Epithelial cell of prostate (primary cell): ENCODE measurements at regions not wholly inside any gene's neighbourhood (a gene's known extent, or its start where the extent isn't known, plus 50 kb on each side); places are given as distances from the start of the nearest gene placed in this dataset.

Experiments
- DNase-seq: peaks from one replicate; pipeline ENCODE4 v3.0.0-alpha.2; 2011; ENCODE audit warnings: low read depth, low spot score
- H3K27ac ChIP-seq: fragments of 450-650 bp; 2 replicates; pipeline ENCODE4 v1.5.1; 2017; ENCODE audit warnings: mild to moderate bottlenecking

DNA sequence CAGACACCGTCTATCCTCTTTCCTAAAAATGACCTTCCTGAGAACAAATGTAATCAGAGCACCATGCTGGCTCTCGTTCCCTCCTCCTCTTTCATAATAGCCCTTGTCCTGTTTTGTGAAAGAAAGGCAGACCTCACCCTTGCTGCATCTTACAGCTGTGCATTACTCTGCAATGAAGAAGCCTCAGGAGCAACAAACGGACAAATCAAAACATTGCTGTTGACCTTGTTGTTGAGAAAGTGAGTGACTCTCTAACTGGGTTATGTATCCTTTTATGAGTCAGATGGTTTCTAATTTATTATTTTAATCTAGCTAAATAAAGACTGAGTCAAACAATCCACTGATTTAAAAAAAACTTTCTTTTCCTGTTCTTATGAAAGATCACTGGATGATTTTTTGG, 180.9 kb downstream of the RPS29 start:
- DNase-seq = no peak
- H3K27ac ChIP-seq = no peak overlapping the region

GRCh38 chr14:49401373-49401772, 184.8 kb downstream of the RPS29 start:
- DNase-seq = no peak
- no peak overlapping the region for H3K27ac ChIP-seq

GRCh38 chr14:49396801-49397200, 189.4 kb downstream of the RPS29 start:
- no peak for DNase-seq
- H3K27ac ChIP-seq = no peak overlapping the region

DNA sequence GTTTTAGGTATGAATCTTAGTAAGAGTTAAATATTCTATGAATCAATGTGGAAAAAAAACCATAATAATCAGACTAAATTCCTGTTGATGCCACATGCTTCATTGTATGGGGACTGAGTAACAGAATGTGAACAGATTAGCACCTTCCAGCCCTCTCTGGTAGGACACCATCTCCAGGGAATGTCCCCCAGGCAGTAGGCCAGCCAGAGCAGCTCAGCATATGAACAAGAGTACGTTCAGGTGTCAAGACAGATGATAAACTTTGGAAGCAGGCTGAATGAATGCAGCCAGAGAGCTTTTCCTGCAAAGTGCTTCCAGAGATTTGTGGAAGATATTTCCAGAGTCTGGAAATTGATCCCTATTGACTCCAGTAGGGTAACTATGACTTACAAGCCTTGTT, 204.4 kb downstream of the RPS29 start:
- no peak for DNase-seq
- no peak overlapping the region for H3K27ac ChIP-seq

- DNase-seq = no peak
- H3K27ac ChIP-seq = no peak overlapping the region
Measured at GRCh38 chr14:49367696-49368095, 218.5 kb downstream of the RPS29 start.

DNA sequence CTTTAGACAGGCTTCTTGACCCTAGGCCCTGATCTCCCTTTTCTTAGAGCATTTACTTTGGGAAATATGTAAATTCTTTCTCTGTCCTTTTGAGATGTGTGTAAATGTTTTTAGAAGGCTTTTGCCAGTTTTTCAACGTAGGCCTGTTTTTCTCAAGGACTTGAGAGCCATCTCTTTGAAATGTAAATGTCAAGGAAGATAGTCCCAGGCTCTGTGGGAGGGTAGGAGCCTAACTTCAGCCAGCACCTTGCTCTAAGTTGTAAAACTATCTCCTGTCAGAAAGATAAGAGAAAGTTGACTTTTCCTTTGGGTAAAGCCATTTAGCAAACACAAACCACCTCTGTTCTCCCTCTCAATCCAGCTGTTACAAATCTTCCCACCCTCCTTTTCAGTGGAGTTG, 219.8 kb downstream of the RPS29 start:
- no peak for DNase-seq
- no peak overlapping the region for H3K27ac ChIP-seq

DNA sequence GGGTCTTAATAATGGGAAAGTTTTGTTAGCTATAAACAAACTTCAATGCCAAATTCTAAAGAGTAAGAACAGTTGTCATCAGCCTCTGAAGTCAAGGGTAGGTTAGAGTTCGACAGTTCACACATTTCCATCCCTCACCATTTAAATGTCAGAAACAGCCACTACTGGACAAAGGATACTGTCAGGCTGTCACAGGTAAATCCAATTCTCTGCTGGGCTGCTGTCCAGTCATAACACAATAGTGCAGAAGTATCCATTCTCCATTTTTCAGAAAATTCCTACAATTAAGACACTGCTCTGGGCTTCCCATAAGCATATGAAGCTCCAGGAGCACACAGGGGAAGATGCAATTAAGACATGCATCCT, 221.4 kb downstream of the RPS29 start:
- no peak overlapping the region for H3K27ac ChIP-seq
- no peak for DNase-seq

DNA sequence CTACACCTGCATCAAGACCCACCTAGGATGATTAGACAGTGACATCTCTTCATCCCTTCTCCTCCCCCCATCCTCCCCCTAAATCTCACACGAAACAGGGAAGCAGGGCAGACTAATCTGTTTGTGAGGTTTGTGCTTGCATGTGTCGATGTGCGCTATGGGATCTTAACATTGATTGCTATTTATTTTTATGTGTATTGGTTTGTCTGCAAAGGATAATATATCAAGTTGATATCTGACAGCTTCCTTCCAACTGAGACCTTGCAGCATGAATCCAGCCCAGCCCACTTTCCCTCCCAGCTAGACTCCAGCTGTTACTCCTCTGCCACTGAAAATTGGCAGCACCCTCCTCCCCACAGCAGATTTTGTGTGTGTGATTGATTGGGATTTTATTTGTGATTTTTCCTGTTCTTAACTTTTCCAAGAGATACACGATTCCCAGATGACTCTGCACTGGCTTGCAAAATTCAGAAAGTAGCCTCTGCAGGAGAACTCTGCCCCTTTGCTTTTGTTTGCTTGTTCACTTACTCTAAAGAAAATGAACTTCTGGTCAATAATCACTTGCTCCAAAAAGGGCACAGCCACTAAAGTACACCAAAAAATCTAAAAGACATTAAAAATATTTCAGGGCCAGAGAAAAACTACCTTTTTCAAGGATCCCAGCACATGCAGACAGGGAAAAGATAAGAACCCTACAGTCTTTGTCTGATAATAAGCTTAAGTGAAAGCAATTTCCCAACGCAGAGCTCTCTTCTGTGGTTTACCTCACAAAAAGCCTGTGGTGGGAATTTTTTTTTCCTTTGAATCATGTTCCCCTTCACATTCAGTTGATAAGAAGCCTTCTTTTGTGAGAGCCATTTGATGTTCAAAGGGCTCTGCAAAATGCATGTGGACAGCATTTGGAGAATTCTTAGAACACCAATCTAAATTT, 222.1 kb downstream of the RPS29 start:
- no peak for DNase-seq

GRCh38 chr14:49362916-49363315, 223.3 kb downstream of the RPS29 start:
- no peak for DNase-seq
- no peak overlapping the region for H3K27ac ChIP-seq

More for the DNA sequence above, 222.1 kb downstream of the RPS29 start:
- H3K27ac ChIP-seq = no peak overlapping the region

DNA sequence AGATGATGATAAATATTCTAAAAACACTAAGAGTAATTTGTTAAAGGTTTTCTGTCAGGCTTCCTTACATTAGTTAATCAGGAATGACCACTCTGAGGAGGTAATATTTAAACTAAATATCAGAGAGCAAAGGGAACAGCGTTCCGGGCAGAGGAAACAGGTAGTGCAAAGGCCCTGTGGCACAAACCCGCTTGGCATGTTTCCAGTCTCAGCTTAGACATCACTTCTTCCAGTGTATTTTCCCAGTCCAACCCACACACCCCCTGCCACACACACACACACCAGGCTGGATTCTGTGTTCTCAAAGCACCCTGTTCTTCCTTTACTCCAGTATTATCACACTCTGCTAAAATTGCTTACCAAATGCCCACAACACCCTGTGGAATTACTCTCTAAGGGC, 247.1 kb downstream of the RPS29 start:
- no peak overlapping the region for H3K27ac ChIP-seq
- DNase-seq = no peak

GRCh38 chr14:49319810-49320209, 266.4 kb downstream of the RPS29 start:
- no peak for DNase-seq
- H3K27ac ChIP-seq = no peak overlapping the region

GRCh38 chr14:49315570-49315969, 270.6 kb downstream of the RPS29 start:
- no peak for DNase-seq
- H3K27ac ChIP-seq = no peak overlapping the region

DNA sequence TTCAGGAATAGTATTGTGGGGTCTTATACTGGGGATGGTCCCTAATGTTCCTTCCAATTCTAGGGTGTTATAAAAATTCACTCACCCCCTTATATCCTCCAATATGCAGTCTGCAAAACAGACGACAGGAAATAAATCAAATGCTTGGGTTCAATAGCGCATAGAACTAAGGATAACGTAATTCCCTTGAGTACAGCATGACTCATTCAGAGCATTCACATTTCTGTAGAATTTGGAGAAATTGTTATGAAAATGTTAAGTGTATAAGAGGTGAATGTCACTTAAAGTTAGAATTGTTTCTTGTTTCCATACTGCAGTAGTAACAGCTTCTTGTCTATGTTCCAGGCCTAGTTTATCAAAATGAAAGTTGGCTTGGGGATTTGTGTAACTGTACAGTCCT, 271.4 kb downstream of the RPS29 start:
- no peak overlapping the region for H3K27ac ChIP-seq
- no peak for DNase-seq

DNA sequence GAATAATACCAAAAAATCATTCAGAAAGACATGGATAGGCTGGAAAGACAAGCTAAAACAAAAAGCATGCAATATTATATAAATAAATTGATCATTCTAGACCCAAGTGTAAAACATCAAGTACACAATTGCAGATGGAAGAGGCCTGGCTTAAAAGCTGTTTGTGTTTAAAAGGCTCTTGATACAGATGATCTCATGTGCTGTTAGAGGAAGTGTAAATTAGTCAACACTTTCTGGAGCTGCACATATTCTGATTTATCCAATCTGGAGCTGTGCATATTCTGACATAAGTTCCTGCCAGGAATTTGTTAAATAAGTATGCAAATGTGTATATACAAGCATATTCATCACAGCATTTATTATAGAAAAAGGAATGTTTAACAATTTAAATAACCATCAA, 273.1 kb downstream of the RPS29 start:
- H3K27ac ChIP-seq = no peak overlapping the region
- no peak for DNase-seq

- H3K27ac ChIP-seq = no peak overlapping the region
- no peak for DNase-seq
Measured at GRCh38 chr14:49310298-49310697, 275.9 kb downstream of the RPS29 start.

DNA sequence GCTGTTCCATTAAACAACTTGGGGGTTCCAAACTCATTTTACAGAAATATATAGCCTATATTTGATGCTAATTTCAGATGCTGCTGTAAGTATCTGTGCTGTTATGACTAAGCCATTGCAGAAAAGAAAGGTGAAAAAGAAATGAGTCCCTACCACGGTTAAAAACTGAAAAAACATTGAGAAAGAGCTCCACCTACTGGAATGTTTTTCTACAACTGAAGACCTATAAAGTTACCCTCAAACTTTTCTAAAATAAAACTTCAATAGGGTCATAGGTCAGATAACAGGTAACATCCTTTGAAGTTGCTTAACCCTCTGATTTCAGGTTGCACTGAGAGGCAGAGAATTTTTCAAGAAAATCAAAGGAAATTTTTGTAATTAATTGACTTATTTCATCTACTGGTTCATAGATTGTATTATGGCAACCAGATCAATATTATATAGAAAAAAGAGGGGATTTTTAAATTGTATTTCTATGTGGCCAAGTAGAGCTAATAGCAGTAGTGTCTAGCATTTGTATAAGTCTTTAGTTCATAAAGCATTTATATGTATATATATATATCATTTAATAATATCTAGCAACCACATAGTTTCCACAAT, 279.9 kb downstream of the RPS29 start:
- H3K27ac ChIP-seq = no peak overlapping the region
- DNase-seq = no peak

GRCh38 chr14:49303946-49304516, 282.1 kb downstream of the RPS29 start:
- H3K27ac ChIP-seq = no peak overlapping the region
- no peak for DNase-seq

- no peak for DNase-seq
- no peak overlapping the region for H3K27ac ChIP-seq
Measured at GRCh38 chr14:49297102-49297501, 289.1 kb downstream of the RPS29 start.

DNA sequence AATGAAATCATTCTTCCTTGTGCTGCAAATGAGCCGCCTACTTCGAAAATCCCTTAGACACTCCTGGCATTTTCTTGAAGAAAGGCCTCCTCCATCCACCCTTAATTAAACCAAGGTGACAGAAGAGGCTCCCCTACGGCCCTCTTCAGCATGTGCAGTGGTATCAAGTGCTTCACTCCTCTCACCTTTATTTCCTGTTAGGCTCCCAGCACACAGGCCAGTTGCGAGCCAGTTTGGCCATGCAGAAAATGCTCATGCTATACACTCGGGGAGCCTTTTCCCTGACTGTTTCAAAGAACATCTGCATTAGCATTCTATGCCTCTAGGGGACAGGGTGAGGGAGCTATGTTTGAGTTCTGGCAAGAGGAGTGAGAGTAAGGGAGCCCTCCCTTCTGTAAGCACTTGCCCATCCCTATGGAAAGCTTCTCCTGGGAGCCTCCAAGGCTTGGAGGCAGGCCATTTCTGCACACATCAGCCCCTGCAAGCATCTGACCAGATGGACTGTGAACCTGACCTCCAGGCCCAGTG, 291.5 kb downstream of the RPS29 start:
- H3K27ac ChIP-seq = no peak overlapping the region
- DNase-seq = no peak

DNA sequence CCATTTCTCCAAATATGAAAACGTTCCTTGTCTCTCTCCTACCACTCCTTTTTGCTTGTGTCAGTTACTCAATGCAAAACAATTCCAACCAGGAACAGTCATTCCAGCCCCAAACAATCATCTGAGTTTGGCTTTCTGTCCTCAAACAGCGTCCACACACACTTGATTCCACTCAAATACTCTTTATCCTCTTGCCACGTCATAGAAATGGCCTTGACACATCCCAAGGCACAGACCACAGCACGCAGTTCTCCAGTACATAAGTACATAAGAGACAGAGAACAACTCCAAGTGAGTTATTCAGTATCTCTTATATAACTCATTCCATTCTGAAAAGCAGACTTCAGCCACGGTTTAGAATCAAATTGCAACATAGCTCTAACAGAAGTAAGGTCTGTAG, 299.2 kb downstream of the RPS29 start:
- no peak overlapping the region for H3K27ac ChIP-seq
- no peak for DNase-seq

DNA sequence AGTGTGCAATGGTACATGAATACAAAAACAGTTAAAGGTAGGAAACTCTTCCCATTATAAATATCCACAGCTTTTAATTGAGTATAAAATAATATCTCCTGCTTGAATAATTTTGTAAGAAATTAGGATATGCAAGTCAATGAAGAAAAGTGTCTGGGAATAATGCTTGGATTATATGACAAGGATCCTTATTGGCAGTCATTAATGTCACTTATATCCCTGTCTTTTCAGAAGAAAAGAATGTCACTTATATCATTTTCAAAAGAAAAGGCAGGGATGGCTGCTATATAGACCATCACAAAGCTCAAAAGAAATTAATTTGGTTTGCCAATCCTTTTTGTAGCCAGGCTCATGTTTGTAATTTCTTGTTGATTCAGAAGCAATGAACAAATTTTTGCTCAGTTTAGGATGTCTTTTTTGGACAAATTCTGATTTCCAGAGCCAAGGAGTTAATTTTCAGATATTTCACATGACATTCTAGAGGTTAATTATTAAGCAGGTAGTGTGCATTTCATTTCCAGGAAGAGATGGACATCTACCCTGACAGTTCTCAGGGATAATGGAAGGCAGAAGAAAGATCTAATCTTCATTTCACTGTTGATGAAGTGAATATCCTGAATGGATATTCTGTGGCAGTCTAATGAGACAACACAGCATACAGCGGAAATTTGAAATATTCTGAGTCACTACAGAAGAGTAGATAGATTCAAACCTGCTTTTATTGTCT, 299.8 kb downstream of the RPS29 start:
- no peak for DNase-seq
- no peak overlapping the region for H3K27ac ChIP-seq
